M059J (cell line): ENCODE measurements at regions not wholly inside any gene's neighbourhood (a gene's known extent, or its start where the extent isn't known, plus 50 kb on each side); places are given as distances from the start of the nearest gene placed in this dataset.
A peak's percentile ranks its signal among the peaks of the same experiment; 100 is the strongest.
"Not testable (repeated sequence)": the region's sequence is repeated elsewhere in the genome, so short reads cannot be mapped to it uniquely, and the experiment has no call there.

Experiments used
- DNase-seq: peaks from one replicate; pipeline ENCODE4 v3.0.0-alpha.2; 2012; ENCODE audit warnings: low read depth

- DNase-seq, result peak; percentile 1
Measured at GRCh38 chr4:148868191-148868590, 426.0 kb upstream of the NR3C2 start.

GRCh38 chr4:148866666-148867065 lies 424.5 kb upstream of the NR3C2 start:
- DNase-seq, result no peak

- DNase-seq, result no peak
Measured at GRCh38 chr4:148857973-148858534, 415.8 kb upstream of the NR3C2 start.

- no peak for DNase-seq
Measured at GRCh38 chr4:148857239-148857972, 415.2 kb upstream of the NR3C2 start.

- DNase-seq, result no peak
Measured at GRCh38 chr4:148854203-148854602, 412.0 kb upstream of the NR3C2 start.

- DNase-seq, result no peak
Measured at GRCh38 chr4:148852092-148852699, 410.0 kb upstream of the NR3C2 start.

- no peak for DNase-seq
Measured at GRCh38 chr4:148850257-148850995, 408.2 kb upstream of the NR3C2 start.

GRCh38 chr4:148849581-148849980 lies 407.4 kb upstream of the NR3C2 start:
- no peak for DNase-seq

- no peak for DNase-seq
Measured at GRCh38 chr4:148847544-148848255, 405.5 kb upstream of the NR3C2 start.

GRCh38 chr4:148845609-148846008 lies 403.4 kb upstream of the NR3C2 start:
- no peak for DNase-seq

GRCh38 chr4:148843625-148844024 lies 401.4 kb upstream of the NR3C2 start:
- no peak for DNase-seq

- no peak for DNase-seq
Measured at GRCh38 chr4:148842843-148843242, 400.6 kb upstream of the NR3C2 start.

- DNase-seq, result not testable (repeated sequence)
Measured at GRCh38 chr4:148837571-148837970, 395.4 kb upstream of the NR3C2 start.

- peak; percentile 41 for DNase-seq
Measured at GRCh38 chr4:148834804-148835631, 392.8 kb upstream of the NR3C2 start.

GRCh38 chr4:148831945-148832344 lies 389.7 kb upstream of the NR3C2 start:
- peak; percentile 84 for DNase-seq

- DNase-seq, result no peak
Measured at GRCh38 chr4:148828291-148828690, 386.1 kb upstream of the NR3C2 start.

GRCh38 chr4:148827781-148828180 lies 385.6 kb upstream of the NR3C2 start:
- no peak for DNase-seq

GRCh38 chr4:148823419-148823769 lies 381.2 kb upstream of the NR3C2 start:
- DNase-seq, result no peak

- no peak for DNase-seq
Measured at GRCh38 chr4:148822572-148823418, 380.6 kb upstream of the NR3C2 start.

- DNase-seq, result no peak
Measured at GRCh38 chr4:148814030-148814429, 371.8 kb upstream of the NR3C2 start.
